Right kidney (tissue), 1 donor: ENCODE measurements at regions not wholly inside any gene's neighbourhood (a gene's known extent, or its start where the extent isn't known, plus 50 kb on each side); places are given as distances from the start of the nearest gene placed in this dataset.
"Not testable (repeated sequence)": the region's sequence is repeated elsewhere in the genome, so short reads cannot be mapped to it uniquely, and the experiment has no call there.

ENCODE experiments used
- DNase-seq: peaks from one replicate; pipeline ENCODE4 v3.0.0-alpha.2; 2016

DNA sequence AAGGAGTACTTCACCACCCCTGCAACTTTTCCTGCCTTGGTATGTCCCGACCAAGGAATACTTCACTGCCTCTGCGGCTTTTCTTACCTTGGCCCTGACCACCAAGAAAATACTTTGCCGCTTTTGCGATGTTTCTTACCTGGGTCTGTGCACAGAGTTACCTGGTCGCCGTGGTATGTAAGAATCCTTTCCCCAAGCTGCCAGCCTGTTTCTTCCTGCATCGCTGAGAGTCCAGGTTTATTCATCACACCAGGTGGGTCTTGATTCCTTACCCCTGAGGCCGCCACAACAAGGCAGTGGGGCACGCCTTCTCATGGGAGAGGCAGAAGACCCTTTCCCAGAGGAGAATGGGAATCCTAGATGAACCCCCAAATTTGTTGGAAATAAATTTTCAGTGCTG is 511.3 kb downstream of the EDEM1 start:
- no peak for DNase-seq

- DNase-seq, result no peak
Measured at GRCh38 chr3:5699313-5699712, 511.8 kb downstream of the EDEM1 start.

- DNase-seq, result no peak
Measured at GRCh38 chr3:5699811-5700210, 512.3 kb downstream of the EDEM1 start.

- not testable (repeated sequence) for DNase-seq
Measured at GRCh38 chr3:5701005-5701404, 513.5 kb downstream of the EDEM1 start.

DNA sequence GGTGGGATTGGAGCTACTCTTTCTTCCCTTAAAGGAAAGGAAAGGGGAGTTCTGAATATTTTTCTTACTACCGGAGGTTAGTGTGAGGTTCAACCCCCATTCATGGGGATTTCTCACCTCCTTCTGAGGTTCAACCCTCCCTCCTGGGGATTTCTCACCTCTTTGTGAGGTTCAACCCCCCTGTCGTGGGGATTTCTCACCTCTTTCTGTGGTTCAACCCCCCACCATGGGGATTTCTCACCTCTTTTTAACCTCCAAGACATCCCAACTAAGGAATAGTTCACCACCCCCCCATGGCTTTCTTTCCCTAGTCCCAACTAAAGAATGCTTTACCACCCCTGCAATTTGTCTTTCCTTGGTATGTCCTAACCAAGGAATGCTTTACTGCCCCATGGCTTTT is 520.3 kb downstream of the EDEM1 start:
- no peak for DNase-seq

DNA sequence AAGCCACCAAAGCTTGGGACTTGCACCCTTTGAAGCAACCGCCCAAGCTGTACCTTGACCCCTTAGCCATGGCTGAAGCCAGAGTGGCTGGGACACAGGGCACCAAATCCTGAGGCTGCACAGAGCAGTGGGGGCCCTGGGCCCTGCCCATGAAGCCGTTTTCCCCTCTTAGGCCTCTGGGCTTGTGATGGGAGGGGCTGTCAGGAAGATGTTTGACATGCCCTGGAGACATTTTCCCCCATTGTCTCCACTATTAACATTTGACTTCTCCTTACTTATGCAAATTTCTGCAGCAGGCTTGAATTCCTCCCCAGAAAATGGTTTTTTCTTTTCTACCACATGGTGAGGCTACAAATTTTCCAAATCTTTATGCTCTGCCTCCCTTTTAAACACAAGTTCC is 522.2 kb downstream of the EDEM1 start:
- DNase-seq, result no peak

DNA sequence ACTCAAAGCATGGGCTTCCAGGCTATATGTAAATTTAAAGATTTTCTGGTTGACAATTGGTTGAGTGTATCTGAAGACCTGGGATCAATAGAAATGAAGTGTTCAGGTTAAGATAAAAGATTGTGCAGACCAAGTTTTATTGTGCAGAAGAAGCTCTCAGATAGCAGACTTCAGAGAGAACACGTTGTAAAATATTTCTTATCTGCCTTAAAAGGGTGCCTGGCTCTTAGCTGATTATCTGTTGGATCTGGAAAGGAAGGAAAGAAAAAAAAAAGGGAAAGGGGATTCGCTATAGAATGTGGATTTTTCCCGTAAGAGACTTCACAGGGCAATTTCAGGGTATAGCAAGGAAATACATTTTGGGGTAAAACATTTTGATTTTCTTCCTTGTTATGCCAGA is 523.2 kb downstream of the EDEM1 start:
- DNase-seq, result no peak

GRCh38 chr3:5717254-5717653 is 529.7 kb downstream of the EDEM1 start:
- no peak for DNase-seq

DNA sequence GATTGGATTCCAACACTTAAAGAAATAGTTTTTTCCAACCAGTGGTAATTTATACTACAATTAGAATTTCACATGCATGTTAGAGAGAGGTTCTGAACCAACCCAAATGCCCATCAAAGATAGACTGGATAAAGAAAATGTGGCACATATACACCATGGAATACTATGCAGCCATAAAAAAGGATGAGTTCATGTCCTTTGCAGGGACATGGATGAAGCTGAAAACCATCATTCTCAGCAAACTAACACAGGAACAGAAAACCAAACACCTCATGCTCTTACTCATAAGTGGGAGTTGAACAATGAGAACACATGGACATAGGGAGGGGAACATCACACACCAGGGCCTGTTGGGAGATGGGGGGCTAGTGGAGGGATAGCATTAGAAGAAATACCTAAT is 532.2 kb downstream of the EDEM1 start:
- not testable (repeated sequence) for DNase-seq

- DNase-seq, result no peak
Measured at GRCh38 chr3:5725801-5726200, 538.3 kb downstream of the EDEM1 start.

DNA sequence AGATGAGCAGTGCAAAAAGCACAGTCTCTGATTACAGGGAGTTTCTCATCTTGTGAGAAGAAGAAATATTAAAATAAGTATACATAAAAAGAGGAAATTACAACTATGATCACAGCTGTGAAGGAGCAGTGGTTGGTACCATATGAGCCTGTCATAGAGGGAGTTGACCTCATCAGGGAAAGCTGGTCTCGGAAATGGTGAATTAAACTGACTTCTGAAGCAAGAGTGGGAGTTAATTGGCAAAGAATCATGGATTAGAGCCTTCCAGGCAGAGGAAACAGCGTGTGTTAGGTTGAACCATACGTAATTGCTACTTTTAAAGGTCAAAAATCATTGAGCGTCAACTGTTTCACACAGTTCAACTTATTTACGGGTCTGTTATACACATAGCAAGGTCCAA is 539.1 kb downstream of the EDEM1 start:
- DNase-seq, result no peak

DNA sequence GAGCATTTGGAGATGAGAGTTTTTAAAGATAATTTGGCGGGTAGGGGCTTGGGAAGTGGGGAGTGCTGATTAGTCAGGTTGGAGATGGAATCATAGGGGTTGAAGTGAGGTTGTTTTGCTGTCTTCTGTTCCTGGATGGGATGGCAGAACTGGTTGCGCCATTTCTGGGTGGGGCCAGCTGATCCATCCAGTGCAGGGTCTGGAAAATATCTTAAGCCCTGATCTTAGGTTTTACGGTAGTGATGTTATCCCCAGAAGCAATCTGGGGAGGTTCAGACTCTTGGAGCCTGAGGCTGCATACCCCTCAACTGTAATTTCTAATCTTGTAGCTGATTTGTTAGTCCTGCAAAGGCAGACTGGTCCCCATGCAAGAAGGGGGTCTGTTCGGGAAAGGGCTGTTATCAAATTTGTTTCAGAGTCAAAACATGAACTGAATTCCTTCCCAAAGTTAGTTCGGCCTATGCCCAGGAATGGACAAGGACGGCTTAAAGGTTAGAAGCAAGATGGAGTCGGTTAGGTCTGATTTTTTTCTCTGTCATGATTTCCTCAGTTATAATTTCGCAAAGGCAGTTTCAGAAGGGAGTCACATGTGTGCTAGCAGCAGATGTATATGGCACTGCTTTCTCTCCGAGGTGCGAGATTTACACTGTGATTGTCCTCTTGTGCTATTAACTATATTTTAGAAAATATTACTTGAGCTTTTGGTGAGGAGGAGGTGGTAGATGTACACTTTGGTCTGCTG is 540.4 kb downstream of the EDEM1 start:
- no peak for DNase-seq

- DNase-seq, result no peak
Measured at GRCh38 chr3:5729852-5730251, 542.3 kb downstream of the EDEM1 start.

DNA sequence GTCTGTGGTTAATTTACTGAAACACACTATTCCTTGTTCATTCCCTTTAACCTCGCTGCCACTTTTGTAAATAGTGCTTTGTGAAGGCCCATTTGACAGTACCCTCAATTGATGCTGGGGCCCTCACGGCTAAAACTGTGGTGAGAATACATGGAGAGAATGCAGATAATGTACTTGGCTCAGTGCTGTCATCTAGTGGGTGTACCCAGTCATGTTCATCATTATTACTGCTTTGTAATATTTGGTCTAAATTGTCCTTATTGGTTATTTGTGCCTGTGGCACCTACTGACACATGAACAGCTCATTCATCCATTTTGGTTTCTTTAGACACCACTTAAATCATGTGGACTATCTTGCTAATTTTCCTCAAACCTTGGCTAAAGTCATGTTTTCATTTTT is 543.6 kb downstream of the EDEM1 start:
- DNase-seq, result no peak

- DNase-seq, result no peak
Measured at GRCh38 chr3:5732081-5732480, 544.6 kb downstream of the EDEM1 start.

- DNase-seq, result no peak
Measured at GRCh38 chr3:5733995-5734394, 546.5 kb downstream of the EDEM1 start.

GRCh38 chr3:5735896-5736295 is 548.4 kb downstream of the EDEM1 start:
- no peak for DNase-seq

GRCh38 chr3:5739299-5739935 is 551.9 kb downstream of the EDEM1 start:
- DNase-seq, result no peak

- no peak for DNase-seq
Measured at GRCh38 chr3:5739949-5740348, 552.4 kb downstream of the EDEM1 start.

- DNase-seq, result no peak
Measured at GRCh38 chr3:5741017-5741416, 553.5 kb downstream of the EDEM1 start.

- no peak for DNase-seq
Measured at GRCh38 chr3:5750091-5750490, 562.6 kb downstream of the EDEM1 start.

- no peak for DNase-seq
Measured at GRCh38 chr3:5750874-5751640, 563.5 kb downstream of the EDEM1 start.

DNA sequence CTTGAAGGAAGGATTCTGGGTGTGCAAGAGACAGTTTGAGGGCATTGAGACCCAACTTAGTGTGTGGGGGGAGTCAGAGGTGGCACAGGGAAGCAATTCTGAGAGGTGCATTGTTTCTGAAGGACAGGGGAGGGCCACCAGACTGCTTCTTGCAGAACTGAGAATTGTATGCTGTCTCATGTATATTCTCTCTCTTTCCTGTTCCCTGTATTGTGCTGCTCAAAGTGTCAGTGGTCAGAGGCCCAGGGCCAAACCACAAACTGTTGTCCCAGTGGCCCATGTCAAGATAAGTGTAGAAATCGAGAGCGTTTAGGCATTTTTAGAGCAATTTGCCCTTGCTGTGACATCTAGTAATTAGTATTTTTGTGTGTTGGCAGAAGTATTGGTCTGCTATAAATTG is 567.1 kb downstream of the EDEM1 start:
- DNase-seq, result no peak

DNA sequence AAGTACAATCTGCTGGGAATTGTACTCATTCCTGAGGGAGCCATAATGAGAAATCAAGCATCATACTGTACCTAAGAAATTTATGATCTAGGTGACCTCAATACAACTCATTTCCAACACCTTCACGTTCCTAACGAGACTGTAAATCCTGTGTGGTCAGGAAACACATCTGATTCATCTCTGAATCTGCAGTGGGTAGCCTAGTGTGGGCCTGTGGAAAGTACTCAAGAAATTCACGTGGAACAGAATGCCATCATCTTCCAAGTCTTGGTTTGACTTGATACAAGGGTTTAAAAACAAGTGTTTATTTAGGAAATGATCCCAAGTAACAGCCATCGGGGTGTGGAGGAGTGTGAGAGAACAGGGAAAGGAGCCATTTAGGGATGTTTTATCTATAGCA is 568.9 kb downstream of the EDEM1 start:
- no peak for DNase-seq
